GM18870 (cell line): ENCODE measurements at regions not wholly inside any gene's neighbourhood (a gene's known extent, or its start where the extent isn't known, plus 50 kb on each side); places are given as distances from the start of the nearest gene placed in this dataset.

Experiments used
- ATAC-seq: cut with Tn5 transposase; IDR thresholded peaks from one replicate; pipeline ENCODE4 v1.9.1; 2021; ENCODE audit warnings: moderate library complexity; ENCODE audit not compliant: unreplicated experiment

- ATAC-seq, result no peak
Observed at GRCh38 chr12:19042221-19042620, 87.3 kb upstream of the PLEKHA5 start.

GRCh38 chr12:19044430-19044829 is 85.1 kb upstream of the PLEKHA5 start:
- no peak for ATAC-seq

GRCh38 chr12:19044891-19045290 is 84.6 kb upstream of the PLEKHA5 start:
- no peak for ATAC-seq

- no peak for ATAC-seq
Observed at GRCh38 chr12:19045426-19045825, 84.1 kb upstream of the PLEKHA5 start.

GRCh38 chr12:19048943-19049342 is 80.6 kb upstream of the PLEKHA5 start:
- ATAC-seq, result no peak

- no peak for ATAC-seq
Observed at GRCh38 chr12:19052689-19053088, 76.8 kb upstream of the PLEKHA5 start.

GRCh38 chr12:19053218-19053617 is 76.3 kb upstream of the PLEKHA5 start:
- ATAC-seq, result no peak

GRCh38 chr12:19054035-19054434 is 75.5 kb upstream of the PLEKHA5 start:
- no peak for ATAC-seq

GRCh38 chr12:19055589-19055988 is 73.9 kb upstream of the PLEKHA5 start:
- no peak for ATAC-seq

GRCh38 chr12:19058235-19059021 is 71.1 kb upstream of the PLEKHA5 start:
- ATAC-seq, result no peak

- no peak for ATAC-seq
Observed at GRCh38 chr12:19064713-19065112, 64.8 kb upstream of the PLEKHA5 start.

- ATAC-seq, result no peak
Observed at GRCh38 chr12:19065223-19065622, 64.3 kb upstream of the PLEKHA5 start.

GRCh38 chr12:19065871-19066270 is 63.7 kb upstream of the PLEKHA5 start:
- no peak for ATAC-seq

- no peak for ATAC-seq
Observed at GRCh38 chr12:19066475-19067001, 63.0 kb upstream of the PLEKHA5 start.

- no peak for ATAC-seq
Observed at GRCh38 chr12:19068137-19068536, 61.4 kb upstream of the PLEKHA5 start.

GRCh38 chr12:19070341-19070740 is 59.2 kb upstream of the PLEKHA5 start:
- ATAC-seq, result no peak

- no peak for ATAC-seq
Observed at GRCh38 chr12:19074700-19075099, 54.8 kb upstream of the PLEKHA5 start.

GRCh38 chr12:19075711-19076340 is 53.7 kb upstream of the PLEKHA5 start:
- no peak for ATAC-seq
